Islet precursor cell (in vitro differentiated cells): ENCODE measurements at regions not wholly inside any gene's neighbourhood (a gene's known extent, or its start where the extent isn't known, plus 50 kb on each side); places are given as distances from the start of the nearest gene placed in this dataset.

ENCODE experiments used
- DNase-seq: peaks from one replicate; pipeline ENCODE4 v3.0.0-alpha.2; 2018

DNA sequence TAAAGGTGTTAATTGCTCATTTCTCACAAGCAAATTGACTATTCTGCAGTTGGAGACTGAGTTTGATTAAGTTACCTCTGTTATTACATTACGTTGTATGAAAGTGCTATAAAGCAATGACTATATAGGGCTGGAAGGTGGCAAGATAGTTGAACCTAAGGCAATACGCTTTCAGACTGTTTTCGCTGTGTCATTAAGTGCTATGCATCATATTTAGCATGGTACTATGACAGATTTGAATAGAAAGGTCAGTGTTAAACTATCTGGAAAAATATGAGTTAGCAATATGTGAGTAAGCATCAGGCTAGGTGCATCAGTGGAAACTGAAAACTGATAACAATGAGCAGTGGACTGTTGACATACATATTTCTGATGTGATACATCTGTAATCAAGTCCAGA is 206.0 kb upstream of the ARHGAP24 start:
- DNase-seq, result no peak

DNA sequence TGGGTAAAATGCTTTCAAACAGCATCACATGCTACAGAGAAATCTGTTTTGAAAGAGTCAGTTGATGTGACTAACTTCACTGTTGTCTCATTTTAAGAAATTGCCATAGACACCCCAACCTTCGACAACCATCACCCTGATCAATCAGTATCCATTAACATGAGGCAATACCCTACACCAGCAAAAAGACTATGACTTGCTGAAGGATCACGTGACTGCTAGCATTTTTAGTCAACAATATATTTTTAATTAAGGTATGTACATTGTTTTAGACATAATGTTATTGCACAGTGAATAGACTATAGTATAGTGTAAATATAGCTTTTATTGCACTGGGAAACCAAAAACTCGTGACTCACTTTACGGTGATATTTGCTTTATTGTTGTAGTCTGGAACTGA is 200.0 kb upstream of the ARHGAP24 start:
- DNase-seq, result no peak

GRCh38 chr4:85280963-85281362 is 194.0 kb upstream of the ARHGAP24 start:
- DNase-seq, result no peak

DNA sequence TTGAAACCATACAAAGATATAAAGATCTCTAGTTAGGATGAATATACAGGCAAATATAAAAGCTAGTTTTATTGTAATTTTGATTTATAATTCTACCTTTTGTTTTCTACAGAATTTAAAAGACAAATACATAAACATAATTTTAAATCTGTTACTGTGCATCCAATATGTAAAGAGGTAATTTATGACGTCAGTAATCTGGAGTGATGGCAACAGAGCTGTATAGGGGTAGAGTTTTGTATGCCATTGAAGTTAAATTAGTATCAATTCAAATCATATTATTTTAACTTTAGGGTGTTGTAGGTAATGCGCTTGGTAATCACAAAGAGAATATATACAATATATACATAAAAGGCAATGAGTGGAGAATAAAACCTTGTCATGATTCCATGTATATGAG is 183.7 kb upstream of the ARHGAP24 start:
- DNase-seq, result no peak

DNA sequence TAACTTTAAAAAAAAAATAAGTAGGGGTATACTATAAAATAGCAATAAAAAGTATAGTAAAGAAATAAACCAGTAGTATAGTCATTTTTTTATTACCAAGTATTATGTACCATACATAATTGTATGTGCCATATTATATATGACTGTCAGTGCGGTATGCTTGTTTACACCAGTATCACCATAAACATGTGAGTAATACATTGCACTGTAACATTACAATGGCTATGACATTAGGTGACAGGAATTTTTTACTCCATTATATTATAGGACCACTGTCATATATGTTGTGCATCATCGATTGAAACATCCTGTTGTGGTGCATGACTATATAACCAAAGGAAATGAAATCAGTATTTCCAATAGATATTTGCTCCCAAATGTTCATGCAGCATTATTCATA is 176.9 kb upstream of the ARHGAP24 start:
- DNase-seq, result no peak

GRCh38 chr4:85302193-85302736 is 172.7 kb upstream of the ARHGAP24 start:
- DNase-seq, result no peak

GRCh38 chr4:85302756-85303155 is 172.2 kb upstream of the ARHGAP24 start:
- no peak for DNase-seq

GRCh38 chr4:85318415-85318814 is 156.5 kb upstream of the ARHGAP24 start:
- no peak for DNase-seq

DNA sequence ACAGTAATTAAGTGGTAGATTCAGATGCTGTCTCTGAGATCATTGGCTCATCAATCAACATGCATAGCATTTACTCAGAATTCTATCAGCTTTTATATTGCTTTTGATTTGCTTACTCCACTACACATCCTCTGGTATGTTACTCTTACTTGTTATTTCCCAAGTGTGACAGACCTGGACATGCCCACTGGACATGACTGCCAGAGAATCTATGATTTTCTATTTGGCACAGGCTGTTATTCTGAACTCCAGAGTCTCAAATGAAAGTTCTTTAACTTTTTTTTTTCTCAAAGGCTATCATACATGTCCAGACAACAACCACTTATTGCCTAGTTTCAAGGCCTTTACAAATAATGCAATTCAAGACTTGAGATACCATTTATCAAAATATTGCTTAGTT is 116.1 kb upstream of the ARHGAP24 start:
- DNase-seq, result no peak

- no peak for DNase-seq
These were observed 112.4 kb upstream of the ARHGAP24 start for GRCh38 chr4:85362550-85362949.

DNA sequence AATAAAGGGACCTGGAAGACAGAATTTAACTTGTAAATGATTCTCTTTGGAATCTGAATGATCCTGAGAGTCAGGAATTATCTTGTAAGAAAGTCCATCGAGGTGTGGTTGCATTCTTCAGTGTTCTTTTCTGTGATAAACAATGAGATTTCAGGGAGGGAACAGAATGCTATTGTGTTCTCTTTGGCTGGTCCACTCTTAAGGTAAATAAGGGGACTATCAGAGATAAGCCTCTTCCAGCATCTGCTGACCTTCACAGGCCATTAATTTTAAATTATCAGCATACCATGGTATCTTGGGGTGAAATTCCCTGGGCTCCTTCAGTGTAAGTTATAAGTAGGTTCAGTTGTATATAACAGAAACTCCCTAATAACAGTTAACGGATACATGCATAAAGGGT is 107.1 kb upstream of the ARHGAP24 start:
- DNase-seq, result no peak

GRCh38 chr4:85368240-85368639 is 106.7 kb upstream of the ARHGAP24 start:
- no peak for DNase-seq

DNA sequence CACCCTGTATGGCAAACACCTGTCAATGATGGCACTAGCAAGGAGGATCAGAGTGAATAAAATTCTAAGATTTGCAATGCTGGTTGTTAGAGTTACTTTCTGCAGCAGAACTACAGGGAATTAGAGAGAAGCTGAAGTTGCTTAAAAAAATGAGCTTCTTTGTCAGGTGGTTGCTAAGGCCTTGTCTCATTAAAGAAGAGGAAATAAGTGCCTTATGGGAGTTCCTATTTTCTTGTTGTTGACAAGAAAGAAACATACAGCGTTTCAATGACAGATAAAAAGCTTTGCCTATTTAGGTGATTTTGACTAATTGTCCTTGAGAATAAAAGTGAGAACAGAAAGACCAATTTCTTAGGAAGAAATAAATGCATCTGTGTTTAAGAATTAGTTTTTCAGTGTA is 106.0 kb upstream of the ARHGAP24 start:
- DNase-seq, result no peak

DNA sequence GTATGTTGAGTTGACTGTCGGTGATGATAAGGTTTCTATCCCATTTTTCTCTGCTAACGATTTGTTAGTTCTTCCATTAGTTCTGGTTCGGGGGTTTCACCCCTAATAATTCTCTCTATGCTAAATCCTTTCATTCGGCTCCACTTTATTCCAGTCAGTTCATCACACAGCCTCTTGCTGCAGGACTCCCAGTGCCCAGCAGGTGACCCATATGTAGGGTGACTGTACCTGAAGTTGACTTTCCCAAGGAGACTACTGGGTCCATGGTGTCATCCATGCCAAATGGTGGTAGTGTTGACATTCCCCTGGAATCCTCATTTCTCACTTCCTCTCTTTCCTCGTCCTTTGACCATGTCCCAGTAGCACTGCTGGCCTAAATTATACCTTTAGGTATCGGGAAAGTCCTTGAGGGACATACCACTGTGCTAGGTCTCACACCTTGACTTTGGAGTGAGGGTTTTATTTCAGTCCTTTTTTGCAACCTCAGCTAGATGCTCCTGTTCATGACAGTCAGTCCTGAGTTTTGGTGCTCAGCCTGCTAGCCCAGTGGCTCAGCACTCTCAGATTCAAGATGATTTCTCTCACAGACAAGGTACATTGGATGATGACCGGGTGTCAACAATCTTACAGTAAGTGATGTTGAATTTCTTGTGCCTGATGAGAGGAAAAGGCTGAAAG is 105.1 kb upstream of the ARHGAP24 start:
- no peak for DNase-seq

DNA sequence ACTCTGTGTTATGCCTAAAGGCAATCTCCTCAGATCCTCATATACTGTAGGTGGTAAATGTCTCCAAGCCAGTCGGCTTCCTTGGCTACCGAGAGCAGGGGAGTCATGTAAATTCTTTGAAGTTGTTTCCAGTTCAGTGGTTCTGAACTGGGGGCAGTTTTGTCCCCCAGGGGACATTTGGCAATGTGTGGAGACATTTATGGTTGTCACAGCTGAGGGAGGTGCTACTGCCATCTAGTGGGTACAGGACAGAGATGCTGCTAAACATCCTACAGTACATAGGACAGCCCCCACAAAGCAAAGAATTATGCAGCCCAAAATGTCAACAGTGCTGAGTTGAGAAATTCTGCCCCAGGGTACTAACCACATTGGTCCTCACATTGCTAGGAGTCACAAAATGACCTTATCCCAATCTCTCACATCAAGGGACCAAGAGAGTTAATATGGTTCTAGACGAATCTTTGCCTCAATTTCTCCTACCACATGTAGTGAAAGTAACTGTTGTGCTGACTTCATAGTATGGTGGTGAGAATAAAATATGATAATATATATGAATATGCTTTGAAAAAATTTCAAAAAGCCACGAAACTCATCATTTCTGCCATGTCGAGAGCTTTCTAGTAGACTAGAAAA is 104.4 kb upstream of the ARHGAP24 start:
- DNase-seq, result peak; percentile 65

DNA sequence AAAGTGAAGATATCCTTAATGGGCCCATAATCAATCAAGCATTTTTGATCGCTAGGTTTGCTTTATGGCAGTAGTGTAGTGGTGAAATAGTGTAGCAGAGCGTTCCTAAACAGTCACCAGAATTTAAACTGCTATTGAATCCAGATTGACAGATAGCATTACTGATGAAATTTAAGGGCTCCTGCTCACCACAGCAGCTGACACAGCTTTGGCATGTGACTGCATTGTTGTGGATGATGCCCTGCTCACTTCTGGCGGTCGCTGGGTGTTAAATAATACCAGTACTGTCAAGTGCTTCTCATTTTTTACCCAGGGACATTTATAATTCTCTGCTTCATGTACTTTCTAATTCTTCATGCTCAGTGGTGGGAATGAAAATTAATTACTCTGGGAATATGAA is 102.0 kb upstream of the ARHGAP24 start:
- no peak for DNase-seq

DNA sequence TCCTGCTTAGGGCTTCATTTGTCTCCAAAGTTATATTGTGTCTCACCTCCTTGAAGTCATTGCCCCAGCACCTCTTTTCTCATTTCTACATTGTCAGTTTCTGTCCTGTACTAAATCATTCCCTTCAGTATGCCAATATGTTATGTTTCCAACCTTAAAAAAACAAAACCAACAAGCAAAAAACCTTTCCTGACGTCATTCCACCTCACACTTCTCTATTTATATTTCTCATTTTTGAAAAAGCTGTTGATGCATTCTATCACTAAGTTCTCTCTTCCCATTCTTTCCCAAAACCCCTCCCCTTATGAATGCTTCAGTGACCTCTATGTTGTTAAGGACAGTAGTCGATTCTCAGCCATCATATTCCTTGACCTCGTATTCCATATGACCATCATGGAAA is 98.7 kb upstream of the ARHGAP24 start:
- DNase-seq, result no peak

GRCh38 chr4:85381968-85382367 is 93.0 kb upstream of the ARHGAP24 start:
- no peak for DNase-seq

DNA sequence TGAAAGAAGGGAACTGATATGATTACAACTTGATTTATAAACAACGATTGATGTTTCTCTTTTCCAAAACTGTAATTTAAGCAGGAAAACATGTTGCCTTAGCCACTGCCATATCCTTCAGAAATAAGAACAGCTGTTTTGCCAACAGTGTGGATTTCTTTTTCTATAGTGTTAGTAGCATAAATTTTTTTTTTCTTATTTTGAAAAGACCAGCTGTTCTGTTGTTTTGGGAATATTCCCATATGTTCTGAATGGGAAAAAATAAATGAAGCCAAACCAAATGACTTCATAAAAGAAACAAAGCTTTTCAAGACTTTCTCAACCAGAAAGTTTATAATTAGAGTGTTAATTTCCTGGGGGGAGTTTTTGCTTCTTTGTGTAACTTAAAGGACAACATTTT is 83.9 kb upstream of the ARHGAP24 start:
- no peak for DNase-seq

- no peak for DNase-seq
These were observed 83.2 kb upstream of the ARHGAP24 start for GRCh38 chr4:85391589-85392410.

DNA sequence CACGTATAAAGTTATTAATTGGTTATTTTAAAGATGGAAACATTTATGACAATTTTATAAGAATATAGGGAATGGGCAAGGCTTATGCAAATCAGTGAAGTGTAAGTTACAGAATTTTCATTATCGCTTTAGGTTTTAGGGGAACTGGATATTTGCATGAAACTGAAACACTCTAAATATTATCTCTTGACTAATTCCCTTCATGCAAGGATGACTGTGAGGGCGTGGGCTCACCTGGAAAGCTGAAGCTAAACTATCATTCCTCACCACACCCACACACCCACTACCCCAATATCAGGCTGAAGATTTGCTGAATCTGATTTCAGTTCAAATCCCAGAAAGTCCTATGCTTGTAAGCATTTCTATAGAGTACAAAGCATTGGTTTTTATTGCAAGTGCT is 81.7 kb upstream of the ARHGAP24 start:
- DNase-seq, result no peak

DNA sequence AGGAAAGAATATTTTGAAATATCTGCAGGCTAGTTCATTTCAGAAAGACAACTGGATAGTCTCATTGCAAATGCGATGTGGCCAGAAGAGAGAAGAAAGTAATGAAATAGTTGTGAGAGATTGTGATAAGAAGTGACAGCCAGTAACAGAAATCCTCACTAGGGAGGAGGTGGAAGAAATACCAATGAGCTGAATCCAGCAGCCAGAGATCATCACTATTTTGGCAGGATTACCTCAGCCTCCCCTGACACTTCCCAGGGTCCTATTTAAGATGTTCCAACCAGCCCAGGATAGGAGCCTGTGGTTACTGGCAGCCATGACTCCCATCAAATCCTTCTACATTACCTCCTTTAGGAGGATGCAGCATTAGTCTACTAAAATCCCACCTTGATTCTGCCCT is 76.7 kb upstream of the ARHGAP24 start:
- DNase-seq, result peak; percentile 73

GRCh38 chr4:85399270-85399669 is 75.7 kb upstream of the ARHGAP24 start:
- DNase-seq, result no peak

GRCh38 chr4:85402371-85402770 is 72.6 kb upstream of the ARHGAP24 start:
- DNase-seq, result no peak
